ENCODE measurements at regions not wholly inside any gene's neighbourhood (a gene's known extent, or its start where the extent isn't known, plus 50 kb on each side); places are given as distances from the start of the nearest gene placed in this dataset.

- DNase-seq (ENCODE audit: low spot score): no peak
These were observed 97.9 kb upstream of the RND3 start for GRCh38 chr2:150585221-150585971.

- no peak for DNase-seq (ENCODE audit: low spot score)
These were observed 96.6 kb upstream of the RND3 start for GRCh38 chr2:150584081-150584480.

DNA sequence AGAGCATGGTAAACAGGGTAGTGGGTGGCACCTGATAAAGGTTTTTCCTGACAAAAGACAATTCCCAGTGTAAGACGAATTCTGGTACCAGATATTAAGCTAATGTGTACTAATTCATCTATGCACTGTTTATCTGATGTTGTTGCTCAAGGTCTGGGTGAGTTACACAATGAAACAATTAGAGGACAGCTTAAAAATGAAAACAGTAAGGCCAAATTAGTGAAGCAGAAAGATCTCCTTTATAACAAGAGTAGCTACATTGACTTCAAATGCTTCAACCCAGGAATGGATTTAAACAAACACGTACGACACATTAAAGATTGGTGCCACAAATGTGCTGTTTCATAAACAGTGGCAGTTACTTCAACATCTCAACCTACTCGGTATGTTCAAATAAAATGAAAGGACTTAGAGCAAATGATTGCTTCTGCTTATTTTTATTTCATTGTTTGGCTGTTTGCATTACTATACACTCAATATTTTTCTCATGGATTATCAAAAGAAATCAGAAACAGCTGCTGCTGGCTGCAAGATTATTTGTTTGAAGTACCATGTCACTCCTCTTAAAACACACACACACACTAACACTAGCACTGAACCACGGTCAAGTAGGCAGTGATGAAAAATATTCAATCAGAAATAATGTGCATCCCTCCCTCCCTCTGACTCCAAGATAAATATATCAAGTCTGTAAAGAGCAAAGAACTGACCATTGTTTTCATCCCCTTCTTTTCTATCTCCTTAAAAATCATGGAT, 94.4 kb upstream of the RND3 start:
- DNase-seq (ENCODE audit: low spot score): no peak

DNA sequence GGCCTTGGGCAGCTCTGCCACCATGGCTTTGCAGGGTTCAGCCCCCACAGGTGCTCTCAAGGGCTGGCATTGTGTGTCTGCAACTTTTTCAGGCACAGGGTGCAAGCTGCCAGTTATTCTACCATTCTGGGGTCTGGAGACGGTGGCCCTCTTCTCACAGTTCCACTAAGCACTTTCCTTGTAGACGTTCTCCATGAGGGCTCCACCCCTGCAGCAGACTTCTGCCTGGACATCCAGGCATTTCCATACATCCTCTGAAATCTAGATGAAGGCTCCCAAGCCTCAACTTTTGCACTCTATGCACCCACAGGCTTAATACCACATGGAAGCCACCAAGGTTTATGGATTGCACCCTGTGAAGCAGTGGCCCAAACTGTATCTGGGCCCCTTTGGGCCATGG, 91.0 kb upstream of the RND3 start:
- DNase-seq (ENCODE audit: low spot score): no peak

DNA sequence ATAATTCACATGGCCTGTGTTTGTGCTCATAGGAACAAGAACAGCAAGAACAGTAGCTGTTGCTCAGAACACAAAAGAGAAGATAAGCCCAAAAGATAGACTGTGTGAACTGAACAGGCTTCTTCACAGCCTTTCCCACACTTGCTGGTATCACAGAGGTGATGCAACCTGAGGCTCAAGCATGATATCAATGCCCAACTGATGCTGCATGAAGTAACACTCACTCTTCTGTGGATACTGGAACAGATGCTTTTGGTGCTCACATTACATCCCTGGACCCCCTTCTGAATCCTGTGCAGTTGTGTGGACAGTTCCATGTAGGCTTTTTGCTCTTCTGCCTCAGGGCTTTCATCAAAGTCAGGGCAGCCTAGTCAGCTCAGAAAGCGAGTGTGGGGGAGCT, 88.4 kb upstream of the RND3 start:
- no peak for DNase-seq (ENCODE audit: low spot score)

DNA sequence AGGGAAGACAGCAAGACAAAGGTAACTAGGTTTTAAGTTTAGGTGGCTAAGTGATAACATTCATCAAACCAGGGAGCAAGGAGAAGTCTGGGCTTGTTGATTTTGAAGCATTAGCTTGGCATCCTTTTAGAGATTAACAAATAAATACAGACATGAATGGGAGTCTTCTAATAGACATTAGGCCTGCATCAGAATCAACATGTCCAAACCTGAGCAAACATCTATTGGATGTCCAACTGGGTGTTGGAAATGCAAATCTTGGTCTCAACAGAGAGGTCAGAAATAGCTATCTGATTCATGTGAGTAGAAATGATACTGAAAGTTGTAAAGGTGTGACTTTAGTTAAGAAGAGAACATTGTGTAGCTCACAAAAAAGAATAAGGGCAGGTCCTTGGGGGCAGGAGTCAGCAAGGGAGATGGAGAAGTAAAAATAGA, 85.5 kb upstream of the RND3 start:
- DNase-seq (ENCODE audit: low spot score): no peak

DNA sequence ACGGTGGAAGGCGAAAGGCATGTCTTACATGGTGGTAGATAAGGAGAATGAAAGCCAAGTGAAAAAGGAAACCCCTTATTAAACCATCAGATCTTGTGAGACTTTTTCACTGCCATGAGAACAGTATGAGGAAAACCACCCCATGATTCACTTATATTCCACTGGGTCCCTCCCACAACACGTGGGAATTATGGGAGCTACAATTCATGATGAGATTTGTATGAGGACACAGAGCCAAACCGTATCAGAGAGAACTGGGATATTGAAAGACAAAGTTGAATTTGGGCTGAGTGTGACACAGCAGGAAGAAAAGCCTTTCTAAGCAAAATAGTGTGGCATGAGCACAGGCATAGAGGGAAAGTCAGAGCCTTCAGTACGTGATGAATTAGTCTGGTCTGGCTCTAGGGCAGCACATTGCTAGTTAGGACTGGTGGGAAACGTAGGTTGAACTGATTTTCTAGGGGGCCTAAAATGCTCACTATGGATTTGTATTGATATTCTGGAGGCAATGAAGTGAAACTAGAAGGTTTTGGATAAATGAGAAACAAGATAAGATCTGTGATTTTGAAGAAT, 84.8 kb upstream of the RND3 start:
- DNase-seq (ENCODE audit: low spot score): no peak

- no peak for DNase-seq (ENCODE audit: low spot score)
These were observed 83.7 kb upstream of the RND3 start for GRCh38 chr2:150571121-150571520.

- peak; percentile 59 for DNase-seq (ENCODE audit: low spot score)
These were observed 83.2 kb upstream of the RND3 start for GRCh38 chr2:150570712-150571111.

DNA sequence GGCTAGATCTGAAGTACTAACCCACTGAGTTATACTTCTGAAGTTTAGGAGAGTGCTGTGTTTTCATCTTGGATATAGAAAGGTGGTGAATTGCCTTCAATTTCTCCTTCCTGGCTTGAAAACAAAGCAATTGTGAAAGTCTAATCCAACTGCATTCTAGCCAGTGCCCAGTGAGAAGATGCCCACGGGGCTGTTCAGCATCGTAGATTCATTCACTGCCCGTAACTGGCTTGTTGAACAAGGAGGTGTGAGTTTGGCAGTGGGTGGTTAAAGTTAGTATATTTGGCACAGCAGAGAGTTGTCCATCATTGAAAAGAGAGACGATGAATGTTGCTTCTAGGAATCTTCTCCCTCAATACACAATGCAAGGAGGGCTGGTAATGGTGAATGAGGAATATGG, 82.3 kb upstream of the RND3 start:
- no peak for DNase-seq (ENCODE audit: low spot score)

- DNase-seq (ENCODE audit: low spot score): no peak
These were observed 80.4 kb upstream of the RND3 start for GRCh38 chr2:150567771-150568301.

DNA sequence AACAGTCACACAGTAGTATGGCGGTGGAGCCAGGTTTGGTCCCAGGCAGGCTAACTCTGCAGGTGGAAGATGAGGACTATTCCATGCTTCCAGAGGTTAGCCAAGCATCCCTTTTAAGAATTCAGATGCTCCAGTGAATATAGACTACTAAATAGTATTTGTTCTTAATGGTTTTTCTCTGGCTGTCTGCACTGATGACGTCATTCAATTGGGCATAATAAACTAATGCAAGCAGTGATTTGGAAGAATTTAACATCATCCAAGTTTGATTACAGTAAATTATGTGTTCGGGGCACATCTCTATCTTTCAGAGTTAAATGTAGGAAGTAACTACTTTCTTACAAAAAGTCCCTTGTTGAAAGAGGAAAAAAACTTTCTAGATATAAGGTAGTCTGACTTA, 78.8 kb upstream of the RND3 start:
- DNase-seq (ENCODE audit: low spot score): no peak

- no peak for DNase-seq (ENCODE audit: low spot score)
These were observed 73.6 kb upstream of the RND3 start for GRCh38 chr2:150561076-150561475.

DNA sequence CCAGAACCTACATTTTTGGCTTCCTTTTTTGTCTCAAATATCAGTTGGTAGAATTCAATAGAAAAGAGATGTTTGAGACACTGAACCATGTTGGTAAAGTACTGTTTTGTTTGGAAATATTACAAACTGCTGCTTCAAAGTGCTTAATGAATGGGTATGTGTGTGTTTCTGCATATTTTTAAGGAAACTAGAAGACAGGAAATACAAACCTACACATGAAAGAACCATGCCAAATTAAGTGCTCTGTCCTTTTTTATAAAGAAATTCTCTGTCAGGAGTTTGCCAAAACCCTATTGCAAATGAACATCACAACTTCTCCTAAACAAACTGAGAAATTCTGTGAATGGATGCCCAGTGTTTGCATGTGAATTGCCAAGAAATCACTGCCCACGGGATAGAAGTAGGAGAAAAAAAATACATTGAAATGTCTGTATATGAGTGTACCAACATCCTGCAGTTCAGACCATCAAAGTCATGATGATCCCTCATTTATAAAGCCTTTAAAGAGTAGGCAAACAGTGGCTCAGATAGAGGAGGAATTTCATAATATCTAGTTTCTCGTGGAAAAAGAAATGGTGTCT, 69.6 kb upstream of the RND3 start:
- no peak for DNase-seq (ENCODE audit: low spot score)

DNA sequence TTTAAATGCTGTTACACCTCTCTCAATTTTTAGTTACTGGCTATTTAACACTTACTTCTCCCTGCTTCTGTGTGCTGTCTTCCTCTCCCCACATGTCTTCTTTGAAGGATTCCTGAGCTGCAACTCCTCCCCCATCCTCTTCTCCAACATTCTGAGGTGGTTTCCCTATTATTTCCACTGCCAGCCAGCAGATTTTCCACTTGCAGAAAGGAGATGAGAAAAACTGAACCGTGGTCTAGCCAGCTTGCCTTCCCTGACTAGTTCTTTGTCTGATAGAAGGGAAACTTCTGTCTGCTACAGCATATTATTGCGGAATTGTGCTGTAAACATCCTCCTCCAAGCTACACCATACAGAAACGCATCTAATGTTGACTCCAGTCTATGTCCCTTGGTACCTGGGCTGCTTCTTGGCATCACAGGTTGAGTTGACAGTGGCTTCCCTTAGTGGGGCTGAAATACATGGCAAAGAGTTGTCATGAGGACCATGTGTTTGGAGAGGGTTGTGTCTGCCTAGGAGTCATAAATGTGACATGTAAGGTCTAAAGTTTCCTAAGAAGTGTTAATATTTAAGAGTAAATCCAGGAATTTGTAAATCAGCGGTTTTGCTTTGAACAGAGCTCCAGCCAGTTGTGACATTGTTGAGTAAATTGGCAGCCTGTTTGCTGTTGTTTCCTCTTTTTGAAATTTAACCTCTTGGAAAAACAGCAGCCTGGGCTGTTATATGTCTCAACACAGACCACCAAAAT, 68.3 kb upstream of the RND3 start:
- no peak for DNase-seq (ENCODE audit: low spot score)

DNA sequence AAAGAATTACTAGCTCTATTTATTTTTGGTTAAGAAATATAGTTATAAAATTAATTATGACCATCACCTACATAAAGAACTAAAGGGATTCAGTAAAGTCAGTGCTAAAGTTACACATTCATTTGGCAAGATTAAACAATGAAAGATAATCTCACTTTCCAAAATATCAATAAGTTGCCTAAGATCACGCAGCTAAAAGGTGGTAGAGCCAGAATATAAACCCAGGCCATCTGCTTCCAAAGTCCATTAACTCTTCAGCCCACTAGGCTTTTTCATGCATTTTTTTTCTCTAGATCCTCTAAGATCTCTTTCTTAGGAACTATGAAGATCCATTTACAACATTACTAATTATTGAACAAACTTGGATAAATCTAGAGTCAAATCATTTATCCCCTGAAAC, 66.6 kb upstream of the RND3 start:
- DNase-seq (ENCODE audit: low spot score): no peak

GRCh38 chr2:150552041-150552820, 64.8 kb upstream of the RND3 start:
- DNase-seq (ENCODE audit: low spot score): no peak

DNA sequence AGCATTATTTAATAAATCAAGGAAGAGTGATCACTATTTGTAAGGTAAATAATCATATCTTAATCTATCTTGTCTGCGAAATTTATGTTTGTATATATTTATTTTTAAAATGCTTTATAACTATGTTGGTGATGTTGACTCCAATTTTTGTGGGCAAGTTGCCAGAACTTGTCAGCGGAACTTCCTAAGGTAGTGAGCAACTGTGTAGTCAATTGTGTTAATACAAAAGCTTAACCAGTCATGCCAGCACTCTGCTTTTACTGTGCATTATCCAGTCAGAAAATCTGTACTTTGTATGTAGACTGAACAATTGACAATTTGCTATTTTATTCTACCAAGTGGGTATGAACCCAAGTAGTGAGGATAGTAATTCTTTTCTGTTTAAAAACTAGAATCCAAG, 61.9 kb upstream of the RND3 start:
- no peak for DNase-seq (ENCODE audit: low spot score)

DNA sequence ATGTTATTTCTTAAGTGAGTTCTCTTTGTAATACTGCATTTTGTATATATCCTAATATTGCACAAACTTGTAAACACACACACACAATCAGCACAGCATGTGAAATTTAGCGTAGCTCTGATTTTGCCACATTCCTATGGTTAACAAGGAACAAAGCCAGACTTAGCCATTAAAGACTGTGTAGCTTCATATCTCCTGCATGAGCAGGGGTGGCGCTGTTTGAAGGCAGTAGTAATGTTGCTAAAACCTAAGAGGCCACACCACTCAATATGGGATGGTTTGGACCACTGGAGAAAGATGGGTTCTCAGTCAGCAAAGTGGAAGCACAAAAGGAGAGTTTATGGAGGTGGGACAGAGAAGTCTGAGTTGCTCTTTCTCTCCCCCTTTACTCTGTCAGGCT, 61.1 kb upstream of the RND3 start:
- DNase-seq (ENCODE audit: low spot score): peak; percentile 53

GRCh38 chr2:150545916-150546315, 58.4 kb upstream of the RND3 start:
- DNase-seq (ENCODE audit: low spot score): no peak

DNA sequence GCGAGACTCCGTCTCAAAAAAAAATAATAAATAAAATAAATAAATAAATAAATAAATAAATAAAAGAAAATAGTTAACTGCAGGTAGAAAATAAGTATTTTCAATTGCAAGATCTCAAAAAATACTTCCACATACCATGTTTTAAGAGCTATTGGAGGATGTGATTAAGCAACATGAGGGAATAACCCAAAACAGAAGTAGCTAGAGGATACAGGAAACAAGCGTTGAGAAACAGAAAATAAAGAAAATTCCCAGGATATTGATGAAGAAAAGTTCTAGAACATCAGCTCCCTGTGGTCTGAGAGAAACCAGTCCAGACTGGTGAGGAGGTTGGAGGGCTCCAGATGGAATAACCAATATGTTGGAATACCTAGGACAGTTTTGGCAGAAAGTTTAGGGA, 57.3 kb upstream of the RND3 start:
- no peak for DNase-seq (ENCODE audit: low spot score)

Data from RKO (cell line).